OCI-LY7 (cell line): ENCODE measurements at regions not wholly inside any gene's neighbourhood (a gene's known extent, or its start where the extent isn't known, plus 50 kb on each side); places are given as distances from the start of the nearest gene placed in this dataset.

ENCODE experiments used
- BruUV-seq: library from RNA; stranded (reverse); fragments of 400-500 nt; replicated peaks from 2 replicates; lab custom pipeline; 2021; lab: Mats Ljungman, UMichigan
- CTCF ChIA-PET: fragments of 300-600 bp; sonication (Branson Sonifier 250); formaldehyde crosslinking; loops from one replicate; lab custom pipeline; 2022; ENCODE audit warnings: antibody characterized with exemption; ENCODE audit not compliant: unreplicated experiment; lab: Charles Lee
- POLR2A ChIA-PET: fragments of 300-600 bp; sonication (Branson Sonifier 250); formaldehyde crosslinking; loops from one replicate; lab custom pipeline; 2022; ENCODE audit warnings: antibody characterized with exemption; lab: Charles Lee
- DNase-seq: peaks from one replicate; pipeline ENCODE4 v3.0.0-alpha.2; 2015; ENCODE audit warnings: low spot score
- H2AFZ ChIP-seq: fragments of 200-600 bp; sonication (generic), shearing (Covaris generic); 2 replicates; pipeline ENCODE4 v1.6.1; 2014; ENCODE audit warnings: mild to moderate bottlenecking, antibody characterized with exemption, low read length, moderate library complexity
- H3K27ac ChIP-seq: fragments of 200-600 bp; sonication (generic); 2 replicates; pipeline ENCODE4 v1.5.1; 2014; ENCODE audit warnings: mixed run types, low read depth, mild to moderate bottlenecking, moderate library complexity, low read length, inconsistent platforms; ENCODE audit not compliant: poor library complexity, severe bottlenecking
- H3K36me3 ChIP-seq: fragments of 200-600 bp; sonication (generic); 2 replicates; pipeline ENCODE4 v1.6.1; 2014; ENCODE audit warnings: mild to moderate bottlenecking, antibody characterized with exemption, low read length, moderate library complexity, mixed read lengths; ENCODE audit not compliant: insufficient read depth
- H3K4me1 ChIP-seq: fragments of 200-600 bp; sonication (generic); 2 replicates; pipeline ENCODE4 v1.5.1; 2014; ENCODE audit warnings: mild to moderate bottlenecking, low read length; ENCODE audit not compliant: insufficient read depth, poor library complexity, severe bottlenecking
- H3K4me2 ChIP-seq: fragments of 200-600 bp; sonication (generic); 2 replicates; pipeline ENCODE4 v1.6.1; 2014; ENCODE audit warnings: mild to moderate bottlenecking, low read length
- H3K4me3 ChIP-seq: fragments of 200-600 bp; sonication (generic); 2 replicates; pipeline ENCODE4 v1.5.1; 2014; ENCODE audit warnings: mild to moderate bottlenecking, low read depth, low read length; ENCODE audit not compliant: poor library complexity, severe bottlenecking
- H3K79me2 ChIP-seq: fragments of 200-600 bp; sonication (generic); 2 replicates; pipeline ENCODE4 v1.6.1; 2016; ENCODE audit warnings: low read depth, mild to moderate bottlenecking, low read length, moderate library complexity, mixed read lengths; ENCODE audit not compliant: insufficient read depth
- H3K9me2 ChIP-seq: fragments of 200-600 bp; sonication (generic); 2 replicates; pipeline ENCODE4 v1.6.1; 2016; ENCODE audit warnings: mild to moderate bottlenecking, low read length, mixed read lengths; ENCODE audit not compliant: insufficient read depth
- H3K9me3 ChIP-seq: fragments of 200-600 bp; sonication (generic); 2 replicates; pipeline ENCODE4 v1.6.1; 2014; ENCODE audit warnings: mild to moderate bottlenecking, mixed run types, low read length, mixed read lengths
- H4K20me1 ChIP-seq: fragments of 200-600 bp; sonication (generic); 2 replicates; pipeline ENCODE4 v1.6.1; 2014; ENCODE audit warnings: mild to moderate bottlenecking, antibody characterized with exemption, low read length, moderate library complexity, mixed read lengths; ENCODE audit not compliant: insufficient read depth
- CTCF ChIP-seq: fragments of 200-600 bp; sonication (generic); conservative IDR thresholded peaks from 2 replicates; pipeline ENCODE4 v1.5.1; 2014; ENCODE audit warnings: mild to moderate bottlenecking, antibody characterized with exemption, low read length, moderate library complexity, mixed read lengths
- EZH2phosphoT487 ChIP-seq: fragments of 200-600 bp; sonication (generic); IDR thresholded peaks from 2 replicates; pipeline ENCODE4 v1.6.1; 2018; ENCODE audit warnings: low read depth, borderline replicate concordance, mild to moderate bottlenecking, mixed run types, antibody characterized with exemption, low read length, moderate library complexity, mixed read lengths
- intact Hi-C: fragments of 100-400 bp; cut with micrococcal nuclease; formaldehyde crosslinking; loops from one replicate; pipeline ENCODE4 v1.10.0; 2022; ENCODE audit not compliant: unreplicated experiment

- intact Hi-C loops: no loop called here
- Histone ChIP-seq H3K79me2 (no peaks in the 10 kb centered on the region), H3K4me3 (no peak overlapping the region), H4K20me1 (no peaks in the 10 kb centered on the region), H3K4me1 (no peaks in the 10 kb centered on the region), H3K9me2 (no peaks in the 10 kb centered on the region), H3K36me3 (no peaks in the 10 kb centered on the region), H3K27ac (no peak overlapping the region), H3K4me2 (no peak overlapping the region), H3K9me3 (no peaks in the 10 kb centered on the region), H2AFZ (no peak overlapping the region)
- POLR2A ChIA-PET: interaction anchor here (0.7 kb wide), 1 partner anchor 53 kb away, joined by 4 read pairs; no protein-coding TSS in a partner anchor
- BruUV-seq: no TSS peak
- CTCF ChIA-PET: no interaction called here
- no peak for DNase-seq
- TF ChIP-seq EZH2phosphoT487 (no peak), CTCF (no peak)
Observed at GRCh38 chr13:22594041-22594440, 586.7 kb upstream of the SGCG start.

- Histone ChIP-seq H3K4me3 (no peak overlapping the region), H3K27ac (no peak overlapping the region), H3K36me3 (no peaks in the 10 kb centered on the region), H4K20me1 (no peaks in the 10 kb centered on the region), H2AFZ (no peak overlapping the region), H3K4me1 (no peaks in the 10 kb centered on the region), H3K9me2 (no peaks in the 10 kb centered on the region), H3K4me2 (no peak overlapping the region), H3K9me3 (no peaks in the 10 kb centered on the region), H3K79me2 (no peaks in the 10 kb centered on the region)
- intact Hi-C loops: no loop called here
- no peak for TF ChIP-seq EZH2phosphoT487
- no peak for TF ChIP-seq CTCF
- no TSS peak for BruUV-seq
- ChIA-PET CTCF (no interaction called here), POLR2A (no interaction called here)
- DNase-seq: no peak
Observed at GRCh38 chr13:22596171-22596863, 584.5 kb upstream of the SGCG start.

GRCh38 chr13:22599156-22599555 is 581.6 kb upstream of the SGCG start:
- no TSS peak for BruUV-seq
- Histone ChIP-seq H2AFZ (no peak overlapping the region), H3K27ac (no peak overlapping the region), H3K36me3 (no peaks in the 10 kb centered on the region), H3K4me2 (no peak overlapping the region), H3K9me2 (no peaks in the 10 kb centered on the region), H3K4me3 (no peak overlapping the region), H3K79me2 (no peaks in the 10 kb centered on the region), H3K4me1 (no peaks in the 10 kb centered on the region), H3K9me3 (no peaks in the 10 kb centered on the region), H4K20me1 (no peaks in the 10 kb centered on the region)
- ChIA-PET CTCF (no interaction called here), POLR2A (no interaction called here)
- TF ChIP-seq EZH2phosphoT487 (no peak), CTCF (no peak)
- intact Hi-C loops: no loop called here
- DNase-seq: no peak
